Hepatocyte (in vitro differentiated cells): ENCODE measurements at regions not wholly inside any gene's neighbourhood (a gene's known extent, or its start where the extent isn't known, plus 50 kb on each side); places are given as distances from the start of the nearest gene placed in this dataset.

Experiments
- DNase-seq: peaks from one replicate; pipeline ENCODE4 v3.0.0-alpha.2; 2016; ENCODE audit warnings: low spot score
- H2AFZ ChIP-seq: fragments of 200-600 bp; sonication (generic); 2 replicates; pipeline ENCODE4 v1.6.0; 2016; ENCODE audit warnings: antibody characterized with exemption, mild to moderate bottlenecking
- H3K27ac ChIP-seq: fragments of 200-600 bp; sonication (generic); 2 replicates; pipeline ENCODE4 v1.5.1; 2016; ENCODE audit warnings: mild to moderate bottlenecking
- H3K27me3 ChIP-seq: fragments of 200-600 bp; sonication (generic); 2 replicates; pipeline ENCODE4 v1.6.1; 2016
- H3K36me3 ChIP-seq: fragments of 200-600 bp; sonication (generic); replicated peaks from 2 replicates; pipeline ENCODE4 v1.5.1; 2016; ENCODE audit warnings: low read depth; ENCODE audit not compliant: insufficient read depth
- H3K4me1 ChIP-seq: fragments of 200-600 bp; sonication (generic); 2 replicates; pipeline ENCODE4 v1.5.1; 2016; ENCODE audit warnings: mild to moderate bottlenecking, moderate library complexity; ENCODE audit not compliant: insufficient read depth
- H3K4me2 ChIP-seq: fragments of 200-600 bp; sonication (generic); 2 replicates; pipeline ENCODE4 v1.6.0; 2016
- H3K4me3 ChIP-seq: fragments of 200-600 bp; sonication (generic); 2 replicates; pipeline ENCODE4 v1.5.1; 2016; ENCODE audit warnings: mild to moderate bottlenecking
- H3K79me2 ChIP-seq: fragments of 200-600 bp; sonication (generic); 2 replicates; pipeline ENCODE4 v1.6.0; 2017; ENCODE audit warnings: mild to moderate bottlenecking
- H3K9me2 ChIP-seq: fragments of 200-600 bp; sonication (generic); replicated peaks from 2 replicates; pipeline ENCODE4 v1.6.0; 2017; ENCODE audit warnings: mild to moderate bottlenecking; ENCODE audit not compliant: insufficient read depth
- H3K9me3 ChIP-seq: fragments of 200-600 bp; sonication (generic); 2 replicates; pipeline ENCODE4 v1.5.1; 2016; ENCODE audit warnings: low read depth, mild to moderate bottlenecking
- H4K20me1 ChIP-seq: fragments of 200-600 bp; sonication (generic); 2 replicates; pipeline ENCODE4 v1.6.0; 2016; ENCODE audit warnings: mild to moderate bottlenecking; ENCODE audit not compliant: insufficient read depth, poor library complexity, severe bottlenecking
- EZH2 ChIP-seq: fragments of 200-600 bp; sonication (generic); IDR thresholded peaks from 2 replicates; pipeline ENCODE4 v1.6.1; 2016; ENCODE audit warnings: antibody characterized with exemption, mild to moderate bottlenecking, borderline replicate concordance
- EZH2phosphoT487 ChIP-seq: fragments of 200-600 bp; sonication (generic); IDR thresholded peaks from one replicate; pipeline ENCODE4 v1.6.1; 2018; ENCODE audit warnings: antibody characterized with exemption, mild to moderate bottlenecking, low read depth, moderate library complexity; ENCODE audit not compliant: unreplicated experiment, severe bottlenecking
- WGBS: methylation state at CpG from one replicate; pipeline ENCODE4 v1.1.6; 2016; ENCODE audit warnings: low lambda C conversion rate; ENCODE audit errors: missing lambda C conversion rate; 5-methylcytosine and 5-hydroxymethylcytosine counted together
- TF ChIP-seq, protein P1 (sequence below): fragments of 200-600 bp; sonication (generic); IDR thresholded peaks from 2 replicates; pipeline ENCODE4 v1.5.1; 2016; ENCODE audit warnings: antibody characterized with exemption, mild to moderate bottlenecking; ENCODE audit not compliant: poor library complexity

DNA sequence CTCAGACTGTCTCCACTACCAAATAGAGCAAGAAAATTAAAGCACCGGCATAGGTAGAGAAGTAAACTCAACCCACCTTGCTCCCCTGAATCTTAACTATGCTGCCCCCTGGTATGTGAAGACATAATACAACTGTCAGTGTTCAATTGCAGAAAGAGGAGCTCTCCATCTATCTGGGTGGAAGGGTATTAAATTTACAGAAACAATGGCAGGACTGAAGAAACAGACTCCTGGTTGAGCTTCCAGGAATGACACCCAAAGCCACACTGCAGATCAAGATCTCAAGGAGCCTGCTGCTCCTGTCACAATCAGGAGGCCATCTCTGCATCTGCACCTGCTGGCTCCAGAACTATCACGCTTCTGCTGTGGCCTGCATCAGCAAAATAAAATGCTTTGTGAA, 132.1 kb upstream of the BMAL1 start:
- H3K4me1 ChIP-seq, result peaks cover 30% of the 10 kb centered on the region
- H3K4me2 ChIP-seq, result no peak overlapping the region
- H2AFZ ChIP-seq, result no peak overlapping the region
- no peaks in the 10 kb centered on the region for H3K27me3 ChIP-seq
- no peak overlapping the region for H3K4me3 ChIP-seq
- no peaks in the 10 kb centered on the region for H3K79me2 ChIP-seq
- WGBS, result 83% methylated on average over 2 of the region's 2 CpGs
- no peaks in the 10 kb centered on the region for H3K9me3 ChIP-seq
- no peaks in the 10 kb centered on the region for H3K36me3 ChIP-seq
- H3K27ac ChIP-seq, result no peak overlapping the region
- DNase-seq, result no peak
- TF ChIP-seq, protein P1, sequence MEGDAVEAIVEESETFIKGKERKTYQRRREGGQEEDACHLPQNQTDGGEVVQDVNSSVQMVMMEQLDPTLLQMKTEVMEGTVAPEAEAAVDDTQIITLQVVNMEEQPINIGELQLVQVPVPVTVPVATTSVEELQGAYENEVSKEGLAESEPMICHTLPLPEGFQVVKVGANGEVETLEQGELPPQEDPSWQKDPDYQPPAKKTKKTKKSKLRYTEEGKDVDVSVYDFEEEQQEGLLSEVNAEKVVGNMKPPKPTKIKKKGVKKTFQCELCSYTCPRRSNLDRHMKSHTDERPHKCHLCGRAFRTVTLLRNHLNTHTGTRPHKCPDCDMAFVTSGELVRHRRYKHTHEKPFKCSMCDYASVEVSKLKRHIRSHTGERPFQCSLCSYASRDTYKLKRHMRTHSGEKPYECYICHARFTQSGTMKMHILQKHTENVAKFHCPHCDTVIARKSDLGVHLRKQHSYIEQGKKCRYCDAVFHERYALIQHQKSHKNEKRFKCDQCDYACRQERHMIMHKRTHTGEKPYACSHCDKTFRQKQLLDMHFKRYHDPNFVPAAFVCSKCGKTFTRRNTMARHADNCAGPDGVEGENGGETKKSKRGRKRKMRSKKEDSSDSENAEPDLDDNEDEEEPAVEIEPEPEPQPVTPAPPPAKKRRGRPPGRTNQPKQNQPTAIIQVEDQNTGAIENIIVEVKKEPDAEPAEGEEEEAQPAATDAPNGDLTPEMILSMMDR, result no peak
- no peak for TF ChIP-seq EZH2
- no peaks in the 10 kb centered on the region for H3K9me2 ChIP-seq
- H4K20me1 ChIP-seq, result no peaks in the 10 kb centered on the region

DNA sequence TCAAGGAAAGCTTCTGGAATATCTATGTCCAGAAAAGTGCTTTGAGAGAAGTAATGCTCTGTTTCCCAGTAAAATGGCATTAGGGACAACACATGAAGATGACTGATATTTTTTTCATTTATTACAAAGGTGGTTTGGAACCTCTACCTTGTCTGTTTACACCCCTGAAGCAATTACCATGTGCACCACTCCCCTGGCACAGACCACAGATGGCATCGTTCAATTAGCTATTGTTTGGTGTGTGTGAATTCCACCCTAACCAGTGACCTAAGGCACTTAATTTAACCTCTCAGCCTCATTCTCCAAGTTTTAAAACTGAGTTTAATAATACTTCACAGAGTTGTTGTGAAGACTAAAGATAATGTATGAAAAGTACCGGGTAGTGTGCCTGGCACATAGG, 127.6 kb upstream of the BMAL1 start:
- H3K27me3 ChIP-seq, result no peaks in the 10 kb centered on the region
- H3K36me3 ChIP-seq, result no peaks in the 10 kb centered on the region
- no peak overlapping the region for H3K4me3 ChIP-seq
- WGBS, result 93% methylated on average over 2 of the region's 2 CpGs
- H3K9me2 ChIP-seq, result no peaks in the 10 kb centered on the region
- no peaks in the 10 kb centered on the region for H3K4me1 ChIP-seq
- DNase-seq, result no peak
- TF ChIP-seq, protein P1, result no peak
- TF ChIP-seq EZH2phosphoT487 (no peak), EZH2 (no peak)
- no peaks in the 10 kb centered on the region for H3K9me3 ChIP-seq
- H2AFZ ChIP-seq, result no peak overlapping the region
- no peaks in the 10 kb centered on the region for H3K79me2 ChIP-seq
- H3K4me2 ChIP-seq, result no peak overlapping the region
- no peak overlapping the region for H3K27ac ChIP-seq
- no peaks in the 10 kb centered on the region for H4K20me1 ChIP-seq

DNA sequence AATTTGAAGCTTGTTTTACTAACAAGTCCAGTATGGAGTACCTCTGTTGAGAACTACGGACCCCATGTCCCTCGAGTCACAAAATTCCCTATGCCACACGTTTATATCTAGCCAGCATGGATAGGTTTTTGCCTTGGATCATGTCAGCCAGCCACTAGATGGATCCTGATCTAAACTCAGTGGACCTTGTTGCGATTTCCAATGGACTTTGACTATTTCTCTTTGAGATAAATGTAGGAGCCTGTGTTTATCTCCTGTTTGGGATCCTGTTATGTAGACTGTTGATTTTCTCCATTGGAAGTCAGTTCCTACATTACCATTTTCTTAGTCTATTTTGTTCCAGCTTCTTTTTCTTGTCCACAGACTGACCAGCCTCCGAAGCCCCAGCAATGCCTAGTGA, 127.1 kb upstream of the BMAL1 start:
- Histone ChIP-seq H3K4me1 (no peaks in the 10 kb centered on the region), H3K4me2 (no peak overlapping the region), H2AFZ (no peak overlapping the region), H3K4me3 (no peak overlapping the region), H3K79me2 (no peaks in the 10 kb centered on the region), H3K27ac (no peak overlapping the region), H3K9me3 (no peaks in the 10 kb centered on the region), H3K9me2 (no peaks in the 10 kb centered on the region), H3K36me3 (no peaks in the 10 kb centered on the region), H4K20me1 (no peaks in the 10 kb centered on the region), H3K27me3 (no peaks in the 10 kb centered on the region)
- TF ChIP-seq EZH2phosphoT487, result no peak
- TF ChIP-seq, protein P1, result no peak
- TF ChIP-seq EZH2, result no peak
- no peak for DNase-seq
- WGBS, result 87% methylated on average over 5 of the region's 5 CpGs

DNA sequence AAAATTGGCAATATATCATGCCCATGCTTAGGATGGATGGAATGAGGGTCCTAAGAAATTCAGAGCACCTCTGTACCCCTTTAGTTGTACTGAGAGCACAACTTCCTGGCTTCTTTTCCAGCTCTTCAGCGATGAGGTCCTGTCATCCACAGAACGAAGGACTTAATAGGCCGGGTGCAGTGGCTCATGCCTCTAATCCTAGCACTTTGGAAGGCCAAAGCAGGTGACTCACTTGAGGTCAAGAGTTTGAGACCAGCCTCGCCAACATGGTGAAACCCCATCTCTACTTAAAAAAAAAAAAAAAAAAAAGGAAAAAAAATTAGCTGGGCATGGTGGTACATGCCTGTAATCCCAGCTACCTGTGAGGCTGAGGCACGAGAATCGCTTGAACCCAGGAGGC, 125.3 kb upstream of the BMAL1 start:
- H3K4me2 ChIP-seq, result no peak overlapping the region
- H3K79me2 ChIP-seq, result no peaks in the 10 kb centered on the region
- no peaks in the 10 kb centered on the region for H3K27me3 ChIP-seq
- no peaks in the 10 kb centered on the region for H3K9me2 ChIP-seq
- no peak overlapping the region for H3K27ac ChIP-seq
- TF ChIP-seq EZH2 (no peak), EZH2phosphoT487 (no peak)
- TF ChIP-seq, protein P1, result no peak
- H3K9me3 ChIP-seq, result no peaks in the 10 kb centered on the region
- H3K4me3 ChIP-seq, result no peak overlapping the region
- no peaks in the 10 kb centered on the region for H3K4me1 ChIP-seq
- no peaks in the 10 kb centered on the region for H4K20me1 ChIP-seq
- H3K36me3 ChIP-seq, result no peaks in the 10 kb centered on the region
- no peak overlapping the region for H2AFZ ChIP-seq
- 86% methylated on average over 6 of the region's 6 CpGs for WGBS
- DNase-seq, result no peak
